PC-3 (cell line): ENCODE measurements at regions not wholly inside any gene's neighbourhood (a gene's known extent, or its start where the extent isn't known, plus 50 kb on each side); places are given as distances from the start of the nearest gene placed in this dataset.

Experiments
- ATAC-seq: fragments of 200-7000 bp; cut with Tn5 transposase; 2 replicates; pipeline ENCODE4 v1.9.1; 2020; ENCODE audit warnings: mild to moderate bottlenecking, moderate library complexity
- BruUV-seq: library from RNA; stranded (reverse); fragments of 400-500 nt; replicated peaks from 2 replicates; lab custom pipeline; 2021; lab: Mats Ljungman, UMichigan
- CTCF ChIA-PET: fragments of 300-600 bp; sonication (Branson Sonifier 250); formaldehyde crosslinking; loops from one replicate; lab custom pipeline; 2022; ENCODE audit warnings: antibody characterized with exemption; lab: Charles Lee
- POLR2A ChIA-PET: fragments of 300-600 bp; sonication (Branson Sonifier 250); formaldehyde crosslinking; loops from one replicate; lab custom pipeline; 2022; ENCODE audit warnings: antibody characterized with exemption; ENCODE audit not compliant: unreplicated experiment; lab: Charles Lee
- DNase-seq: peaks from one replicate; pipeline ENCODE4 v3.0.0-alpha.2; 2015
- H2AFZ ChIP-seq: fragments of 300-600 bp; sonication (generic); 2 replicates; pipeline ENCODE4 v1.6.0; 2016; ENCODE audit warnings: antibody characterized with exemption, low read length
- H3F3A ChIP-seq: fragments of 300-600 bp; sonication (generic); one replicate; pipeline ENCODE4 v1.6.0; 2017; ENCODE audit warnings: antibody characterized with exemption, low read length, control low read depth, mild to moderate bottlenecking; ENCODE audit not compliant: unreplicated experiment
- H3K27ac ChIP-seq: fragments of 300-600 bp; sonication (generic); 2 replicates; pipeline ENCODE4 v1.5.1; 2016; ENCODE audit warnings: mild to moderate bottlenecking, low read length
- H3K27me3 ChIP-seq: fragments of 300-600 bp; sonication (generic); 2 replicates; pipeline ENCODE4 v1.6.1; 2016; ENCODE audit warnings: low read length, mixed read lengths
- H3K36me3 ChIP-seq: fragments of 300-600 bp; sonication (generic); 2 replicates; pipeline ENCODE4 v1.6.1; 2016; ENCODE audit warnings: low read depth, mixed run types, low read length, mixed read lengths
- H3K4me1 ChIP-seq: fragments of 300-600 bp; sonication (generic); 2 replicates; pipeline ENCODE4 v1.5.1; 2016; ENCODE audit warnings: low read length; ENCODE audit not compliant: insufficient read depth
- H3K4me2 ChIP-seq: fragments of 300-600 bp; sonication (generic); 2 replicates; pipeline ENCODE4 v1.6.0; 2016; ENCODE audit warnings: low read length
- H3K4me3 ChIP-seq: fragments of 300-600 bp; sonication (generic); 2 replicates; pipeline ENCODE4 v1.5.1; 2016; ENCODE audit warnings: mild to moderate bottlenecking, low read length, mixed read lengths
- H3K79me2 ChIP-seq: fragments of 300-600 bp; sonication (generic); 2 replicates; pipeline ENCODE4 v1.6.1; 2017; ENCODE audit warnings: low read length, mixed read lengths
- H3K9ac ChIP-seq: fragments of 300-600 bp; sonication (generic); 2 replicates; pipeline ENCODE4 v1.6.0; 2016; ENCODE audit warnings: mild to moderate bottlenecking, low read length
- H3K9me2 ChIP-seq: fragments of 300-600 bp; sonication (generic); replicated peaks from 2 replicates; pipeline ENCODE4 v1.6.1; 2016; ENCODE audit warnings: mixed run types, low read length, mixed read lengths
- H3K9me3 ChIP-seq: fragments of 300-600 bp; sonication (generic); 2 replicates; pipeline ENCODE4 v1.6.1; 2016; ENCODE audit warnings: low read length, mixed read lengths
- H4K20me1 ChIP-seq: fragments of 300-600 bp; sonication (generic); 2 replicates; pipeline ENCODE4 v1.6.1; 2016; ENCODE audit warnings: low read length, mixed read lengths
- EZH2 ChIP-seq: fragments of 300-600 bp; sonication (generic); IDR thresholded peaks from one replicate; pipeline ENCODE4 v1.6.1; 2017; ENCODE audit warnings: antibody characterized with exemption, mild to moderate bottlenecking, low read length; ENCODE audit not compliant: unreplicated experiment
- EZH2phosphoT487 ChIP-seq: fragments of 300-600 bp; sonication (generic); IDR thresholded peaks from 2 replicates; pipeline ENCODE4 v1.6.1; 2018; ENCODE audit warnings: mild to moderate bottlenecking, antibody characterized with exemption, low read length, borderline replicate concordance
- intact Hi-C: fragments of 100-400 bp; cut with micrococcal nuclease; formaldehyde crosslinking; loops from 2 replicates; pipeline ENCODE4 v1.9.0; 2023
- TF ChIP-seq, protein P1 (sequence below): fragments of 300-600 bp; sonication (generic); conservative IDR thresholded peaks from 2 replicates; pipeline ENCODE4 v1.5.1; 2017; ENCODE audit warnings: antibody characterized with exemption, low read depth, mild to moderate bottlenecking, low read length

DNA sequence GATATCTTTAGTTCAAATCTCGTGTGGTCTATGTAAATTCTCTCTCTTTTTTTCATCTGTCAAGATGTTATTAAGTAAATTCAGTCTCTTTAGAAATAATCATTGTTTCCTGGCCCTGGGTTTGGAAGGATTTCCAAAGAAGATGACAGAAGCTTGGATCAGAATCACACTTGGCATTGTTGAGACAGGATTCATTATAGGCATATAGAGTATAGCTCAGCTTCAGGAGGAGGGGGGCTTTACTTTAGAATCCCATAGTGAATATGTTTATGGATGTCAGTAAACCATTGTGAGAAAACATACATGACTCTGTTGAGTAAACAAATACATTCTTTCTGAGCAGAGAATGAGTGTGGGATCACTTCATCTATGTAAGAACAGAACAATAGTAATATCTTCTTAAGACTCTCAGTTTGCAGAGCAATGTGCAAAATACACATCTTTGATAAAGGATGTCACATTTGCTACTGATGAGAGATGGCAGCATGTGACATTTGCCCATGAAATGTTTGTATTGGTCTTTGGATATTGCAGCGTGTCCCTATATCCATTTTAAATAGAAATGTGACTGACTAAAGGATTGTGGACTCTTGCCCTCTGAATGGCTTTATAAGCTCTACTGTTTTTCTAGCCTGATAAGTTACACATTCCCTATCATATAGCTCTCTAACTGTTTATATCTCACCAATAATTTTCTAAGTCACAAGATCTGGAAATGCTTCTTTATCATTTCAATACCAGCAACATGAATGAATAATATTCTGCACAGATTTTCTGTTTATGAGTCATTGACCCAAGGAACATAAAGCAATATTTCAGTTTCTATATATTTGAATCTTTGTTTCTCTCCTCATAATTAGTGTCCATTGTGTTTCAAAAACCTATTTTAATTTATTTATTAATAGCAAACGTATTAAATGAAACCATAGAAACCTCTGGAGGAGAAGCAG, 95.6 kb upstream of the THRB start:
- intact Hi-C loops: loop anchor here (2.0 to 10.0 kb wide), 7 partner anchors 39 to 595 kb away; no protein-coding TSS in a partner anchor
- Histone ChIP-seq H3K4me1 (peaks cover 43% of the 10 kb centered on the region), H3K79me2 (no peaks in the 10 kb centered on the region), H3K4me3 (no peak overlapping the region), H3K4me2 (peak overlapping the region; percentile 1; the same call in 1 of the 2 replicates), H4K20me1 (no peaks in the 10 kb centered on the region), H3K9ac (no peak overlapping the region), H3K9me2 (no peaks in the 10 kb centered on the region), H3K36me3 (no peaks in the 10 kb centered on the region), H3F3A (peaks cover 4% of the 10 kb centered on the region), H2AFZ (no peak overlapping the region), H3K27me3 (no peaks in the 10 kb centered on the region), H3K27ac (peak overlapping the region; percentile 0; the same call in 1 of the 2 replicates), H3K9me3 (no peaks in the 10 kb centered on the region)
- CTCF ChIA-PET: no interaction called here
- no peak for ATAC-seq
- TF ChIP-seq EZH2: no peak
- no peak for TF ChIP-seq EZH2phosphoT487
- TF ChIP-seq, protein P1, sequence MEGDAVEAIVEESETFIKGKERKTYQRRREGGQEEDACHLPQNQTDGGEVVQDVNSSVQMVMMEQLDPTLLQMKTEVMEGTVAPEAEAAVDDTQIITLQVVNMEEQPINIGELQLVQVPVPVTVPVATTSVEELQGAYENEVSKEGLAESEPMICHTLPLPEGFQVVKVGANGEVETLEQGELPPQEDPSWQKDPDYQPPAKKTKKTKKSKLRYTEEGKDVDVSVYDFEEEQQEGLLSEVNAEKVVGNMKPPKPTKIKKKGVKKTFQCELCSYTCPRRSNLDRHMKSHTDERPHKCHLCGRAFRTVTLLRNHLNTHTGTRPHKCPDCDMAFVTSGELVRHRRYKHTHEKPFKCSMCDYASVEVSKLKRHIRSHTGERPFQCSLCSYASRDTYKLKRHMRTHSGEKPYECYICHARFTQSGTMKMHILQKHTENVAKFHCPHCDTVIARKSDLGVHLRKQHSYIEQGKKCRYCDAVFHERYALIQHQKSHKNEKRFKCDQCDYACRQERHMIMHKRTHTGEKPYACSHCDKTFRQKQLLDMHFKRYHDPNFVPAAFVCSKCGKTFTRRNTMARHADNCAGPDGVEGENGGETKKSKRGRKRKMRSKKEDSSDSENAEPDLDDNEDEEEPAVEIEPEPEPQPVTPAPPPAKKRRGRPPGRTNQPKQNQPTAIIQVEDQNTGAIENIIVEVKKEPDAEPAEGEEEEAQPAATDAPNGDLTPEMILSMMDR: no peak
- BruUV-seq: no TSS peak
- POLR2A ChIA-PET: no interaction called here
- DNase-seq: peak; percentile 41

DNA sequence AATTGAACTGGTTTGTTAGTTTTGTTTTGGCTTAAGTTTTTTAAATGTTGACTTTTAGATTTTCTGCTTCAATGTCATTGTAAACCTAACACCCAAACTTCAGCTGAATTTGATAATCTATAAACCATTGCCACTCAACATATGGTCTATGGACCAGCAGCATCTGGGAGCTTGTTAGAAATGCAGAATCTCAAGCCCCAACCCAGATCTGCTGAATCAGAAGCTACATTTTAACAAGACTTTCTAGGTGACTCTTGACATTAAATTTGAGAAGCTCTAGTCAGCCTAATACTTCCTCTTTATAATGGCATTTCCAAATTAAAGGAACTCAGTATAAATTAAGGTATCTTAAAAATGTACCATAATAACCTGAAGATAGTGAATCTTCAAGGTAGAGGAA, 96.5 kb upstream of the THRB start:
- H3K27ac ChIP-seq: peak overlapping the region; percentile 98
- POLR2A ChIA-PET: interaction anchor here (0.5 to 1.0 kb wide), 2 partner anchors 96 to 1511 kb away, joined by 3 to 4 read pairs; no protein-coding TSS in a partner anchor
- TF ChIP-seq, protein P1: no peak
- TF ChIP-seq EZH2phosphoT487 (no peak), EZH2 (no peak)

More for the DNA sequence above, 96.5 kb upstream of the THRB start:
- peak overlapping the region; percentile 10; the same call in 1 of the 2 replicates for H3K9ac ChIP-seq
- H3K9me3 ChIP-seq: no peaks in the 10 kb centered on the region
- peak; percentile 16 for DNase-seq
- H4K20me1 ChIP-seq: no peaks in the 10 kb centered on the region
- no peaks in the 10 kb centered on the region for H3K9me2 ChIP-seq
- peak overlapping the region; percentile 9 for H3K4me2 ChIP-seq
- intact Hi-C loops: loop anchor here (2.0 to 10.0 kb wide), 7 partner anchors 38 to 596 kb away; no protein-coding TSS in a partner anchor
- no peak overlapping the region for H2AFZ ChIP-seq
- H3K36me3 ChIP-seq: no peaks in the 10 kb centered on the region
- H3K79me2 ChIP-seq: no peaks in the 10 kb centered on the region
- peaks cover 4% of the 10 kb centered on the region for H3F3A ChIP-seq
- H3K27me3 ChIP-seq: no peaks in the 10 kb centered on the region
- peaks cover 52% of the 10 kb centered on the region for H3K4me1 ChIP-seq
- CTCF ChIA-PET: interaction anchor here (0.5 to 0.6 kb wide), 2 partner anchors 70 to 915 kb away, joined by 3 to 4 read pairs; no protein-coding TSS in a partner anchor
- no peak overlapping the region for H3K4me3 ChIP-seq
- no TSS peak for BruUV-seq
- ATAC-seq: peak; percentile 1; the same call in 1 of the 2 replicates
